ENCODE measurements at regions not wholly inside any gene's neighbourhood (a gene's known extent, or its start where the extent isn't known, plus 50 kb on each side); places are given as distances from the start of the nearest gene placed in this dataset.

GRCh38 chr20:21024420-21024819 is 81.7 kb downstream of the LINC00237 start:
- ChIA-PET POLR2A (no interaction called here), CTCF (no interaction called here)
- no peak overlapping the region for H3K27ac ChIP-seq (ENCODE audit: low read length)
- no peaks in the 10 kb centered on the region for H3K36me3 Mint-ChIP-seq
- no peaks in the 10 kb centered on the region for H3K4me1 Mint-ChIP-seq
- H3K4me3 ChIP-seq (ENCODE audit: control insufficient read depth in 1 of 2, extremely low read depth in 1 of 2, low read length in 1 of 2) = no peak overlapping the region
- no CpG with 5 or more reads among the region's 3 CpGs for WGBS (ENCODE audit: insufficient coverage)
- no peaks in the 10 kb centered on the region for H3K9me3 ChIP-seq
- H3K27me3 Mint-ChIP-seq = peaks cover 27 to 28% of the 10 kb centered on the region in 2 donors
- DNase-seq (no peak), ATAC-seq (replicated peaks in 1 of 4) (no peak)
- H3K4me3 Mint-ChIP-seq = no peak overlapping the region
- no peak overlapping the region for H3K27ac Mint-ChIP-seq
- peaks cover 6 to 16% of the 10 kb centered on the region in 2 experiments for H3K27me3 ChIP-seq (replicated peaks in 1 of 2; ENCODE audit: control insufficient read depth in 2 of 2, extremely low read depth in 1 of 2, insufficient read depth in 2 of 2, low read length in 1 of 2)
- H3K4me1 ChIP-seq (ENCODE audit: control insufficient read depth in 1 of 2, extremely low read depth in 1 of 2, insufficient read depth in 2 of 2, low read length in 2 of 2) = no peaks in the 10 kb centered on the region
- H3K36me3 ChIP-seq (ENCODE audit: control insufficient read depth in 2 of 2, extremely low read depth in 1 of 2, insufficient read depth in 1 of 2, low read length in 1 of 2) = no peaks in the 10 kb centered on the region
- no peaks in the 10 kb centered on the region for H3K9me3 Mint-ChIP-seq

- Mint-ChIP-seq H3K27me3 (peaks cover 39 to 41% of the 10 kb centered on the region in 2 donors), H3K36me3 (no peaks in the 10 kb centered on the region), H3K4me1 (no peaks in the 10 kb centered on the region), H3K4me3 (no peak overlapping the region), H3K9me3 (no peaks in the 10 kb centered on the region), H3K27ac (no peak overlapping the region)
- Histone ChIP-seq H3K27ac (ENCODE audit: low read length) (no peak overlapping the region), H3K4me3 (ENCODE audit: control insufficient read depth in 1 of 2, extremely low read depth in 1 of 2, low read length in 1 of 2) (no peak overlapping the region), H3K9me3 (no peaks in the 10 kb centered on the region), H3K27me3 (replicated peaks in 1 of 2; ENCODE audit: control insufficient read depth in 2 of 2, extremely low read depth in 1 of 2, insufficient read depth in 2 of 2, low read length in 1 of 2) (peaks cover 14 to 17% of the 10 kb centered on the region in 2 experiments), H3K36me3 (ENCODE audit: control insufficient read depth in 2 of 2, extremely low read depth in 1 of 2, insufficient read depth in 1 of 2, low read length in 1 of 2) (no peaks in the 10 kb centered on the region), H3K4me1 (ENCODE audit: control insufficient read depth in 1 of 2, extremely low read depth in 1 of 2, insufficient read depth in 2 of 2, low read length in 2 of 2) (no peaks in the 10 kb centered on the region)
- WGBS (ENCODE audit: insufficient coverage) = 96% methylated on average over 4 of the region's 5 CpGs
- ATAC-seq (replicated peaks in 1 of 4) (no peak), DNase-seq (no peak)
- ChIA-PET CTCF (interaction anchor here in 1 of 2 donors (0.7 kb wide), 1 partner anchor 34 kb away, joined by 3 read pairs; no protein-coding TSS in a partner anchor), POLR2A (no interaction called here)
Measured at GRCh38 chr20:21022925-21023324, 83.2 kb downstream of the LINC00237 start.

- Mint-ChIP-seq H3K27me3 (peaks cover 43 to 44% of the 10 kb centered on the region in 2 donors), H3K4me1 (no peaks in the 10 kb centered on the region), H3K36me3 (no peaks in the 10 kb centered on the region), H3K27ac (no peak overlapping the region), H3K9me3 (no peaks in the 10 kb centered on the region), H3K4me3 (no peak overlapping the region)
- Histone ChIP-seq H3K27ac (ENCODE audit: low read length) (no peak overlapping the region), H3K36me3 (ENCODE audit: control insufficient read depth in 2 of 2, extremely low read depth in 1 of 2, insufficient read depth in 1 of 2, low read length in 1 of 2) (no peaks in the 10 kb centered on the region), H3K4me3 (ENCODE audit: control insufficient read depth in 1 of 2, extremely low read depth in 1 of 2, low read length in 1 of 2) (no peak overlapping the region), H3K27me3 (replicated peaks in 1 of 2; ENCODE audit: control insufficient read depth in 2 of 2, extremely low read depth in 1 of 2, insufficient read depth in 2 of 2, low read length in 1 of 2) (peaks cover 18% of the 10 kb centered on the region in 2 experiments), H3K9me3 (no peaks in the 10 kb centered on the region), H3K4me1 (ENCODE audit: control insufficient read depth in 1 of 2, extremely low read depth in 1 of 2, insufficient read depth in 2 of 2, low read length in 2 of 2) (no peaks in the 10 kb centered on the region)
- no peak for ATAC-seq (replicated peaks in 1 of 4)
- DNase-seq = no peak
- WGBS (ENCODE audit: insufficient coverage) = 43% methylated on average over 1 of the region's 1 CpG
- CTCF ChIA-PET = interaction anchor here (0.7 kb wide), 2 partner anchors 22 to 482 kb away, joined by 3 to 5 read pairs; no protein-coding TSS in a partner anchor
- POLR2A ChIA-PET = no interaction called here
Measured at GRCh38 chr20:21021472-21021790, 84.7 kb downstream of the LINC00237 start.

GRCh38 chr20:21020659-21021471 is 85.3 kb downstream of the LINC00237 start:
- Mint-ChIP-seq H3K4me1 (no peaks in the 10 kb centered on the region), H3K27ac (no peak overlapping the region), H3K4me3 (no peak overlapping the region), H3K36me3 (no peaks in the 10 kb centered on the region), H3K27me3 (peaks cover 43 to 48% of the 10 kb centered on the region in 2 donors), H3K9me3 (no peaks in the 10 kb centered on the region)
- peaks cover 18% of the 10 kb centered on the region in 2 experiments for H3K27me3 ChIP-seq (replicated peaks in 1 of 2; ENCODE audit: control insufficient read depth in 2 of 2, extremely low read depth in 1 of 2, insufficient read depth in 2 of 2, low read length in 1 of 2)
- ChIA-PET POLR2A (no interaction called here), CTCF (no interaction called here)
- no peak for ATAC-seq (replicated peaks in 1 of 4)
- H3K4me1 ChIP-seq (ENCODE audit: control insufficient read depth in 1 of 2, extremely low read depth in 1 of 2, insufficient read depth in 2 of 2, low read length in 2 of 2) = no peaks in the 10 kb centered on the region
- no peaks in the 10 kb centered on the region for H3K9me3 ChIP-seq
- 47% methylated on average over 3 of the region's 11 CpGs for WGBS (ENCODE audit: insufficient coverage)
- H3K36me3 ChIP-seq (ENCODE audit: control insufficient read depth in 2 of 2, extremely low read depth in 1 of 2, insufficient read depth in 1 of 2, low read length in 1 of 2) = no peaks in the 10 kb centered on the region
- H3K4me3 ChIP-seq (ENCODE audit: control insufficient read depth in 1 of 2, extremely low read depth in 1 of 2, low read length in 1 of 2) = no peak overlapping the region
- H3K27ac ChIP-seq (ENCODE audit: low read length) = no peak overlapping the region
- DNase-seq = no peak

- no peaks in the 10 kb centered on the region for H3K36me3 Mint-ChIP-seq
- H3K9me3 Mint-ChIP-seq = no peaks in the 10 kb centered on the region
- H3K4me3 ChIP-seq (ENCODE audit: control insufficient read depth in 1 of 2, extremely low read depth in 1 of 2, low read length in 1 of 2) = no peak overlapping the region
- H3K4me1 ChIP-seq (ENCODE audit: control insufficient read depth in 1 of 2, extremely low read depth in 1 of 2, insufficient read depth in 2 of 2, low read length in 2 of 2) = no peaks in the 10 kb centered on the region
- H3K4me1 Mint-ChIP-seq = no peaks in the 10 kb centered on the region
- DNase-seq = no peak
- POLR2A ChIA-PET = no interaction called here
- H3K27ac Mint-ChIP-seq = no peak overlapping the region
- no peaks in the 10 kb centered on the region for H3K36me3 ChIP-seq (ENCODE audit: control insufficient read depth in 2 of 2, extremely low read depth in 1 of 2, insufficient read depth in 1 of 2, low read length in 1 of 2)
- H3K27ac ChIP-seq (ENCODE audit: low read length) = no peak overlapping the region
- peaks cover 18% of the 10 kb centered on the region in 2 experiments for H3K27me3 ChIP-seq (replicated peaks in 1 of 2; ENCODE audit: control insufficient read depth in 2 of 2, extremely low read depth in 1 of 2, insufficient read depth in 2 of 2, low read length in 1 of 2)
- H3K4me3 Mint-ChIP-seq = peak overlapping the region in 1 of 3 donors; percentile 29
- peaks cover 43 to 51% of the 10 kb centered on the region in 2 donors for H3K27me3 Mint-ChIP-seq
- H3K9me3 ChIP-seq = no peaks in the 10 kb centered on the region
- no peak for ATAC-seq (replicated peaks in 1 of 4)
- 15% methylated on average over 36 of the region's 42 CpGs for WGBS (ENCODE audit: insufficient coverage)
- CTCF ChIA-PET = no interaction called here
Measured at GRCh38 chr20:21019814-21020658, 86.1 kb downstream of the LINC00237 start.

GRCh38 chr20:21019468-21019813 is 86.7 kb downstream of the LINC00237 start:
- 63% methylated on average over 2 of the region's 10 CpGs for WGBS (ENCODE audit: insufficient coverage)
- Mint-ChIP-seq H3K4me3 (no peak overlapping the region), H3K36me3 (no peaks in the 10 kb centered on the region), H3K27ac (no peak overlapping the region), H3K27me3 (peaks cover 43 to 53% of the 10 kb centered on the region in 2 donors), H3K9me3 (no peaks in the 10 kb centered on the region), H3K4me1 (no peaks in the 10 kb centered on the region)
- ChIA-PET POLR2A (no interaction called here), CTCF (no interaction called here)
- H3K9me3 ChIP-seq = no peaks in the 10 kb centered on the region
- DNase-seq (no peak), ATAC-seq (replicated peaks in 1 of 4) (no peak)
- H3K4me1 ChIP-seq (ENCODE audit: control insufficient read depth in 1 of 2, extremely low read depth in 1 of 2, insufficient read depth in 2 of 2, low read length in 2 of 2) = no peaks in the 10 kb centered on the region
- peaks cover 18% of the 10 kb centered on the region in 2 experiments for H3K27me3 ChIP-seq (replicated peaks in 1 of 2; ENCODE audit: control insufficient read depth in 2 of 2, extremely low read depth in 1 of 2, insufficient read depth in 2 of 2, low read length in 1 of 2)
- no peaks in the 10 kb centered on the region for H3K36me3 ChIP-seq (ENCODE audit: control insufficient read depth in 2 of 2, extremely low read depth in 1 of 2, insufficient read depth in 1 of 2, low read length in 1 of 2)
- H3K27ac ChIP-seq (ENCODE audit: low read length) = no peak overlapping the region
- no peak overlapping the region for H3K4me3 ChIP-seq (ENCODE audit: control insufficient read depth in 1 of 2, extremely low read depth in 1 of 2, low read length in 1 of 2)

Data from T-cell (primary cell).